MG63 (cell line): ENCODE measurements at regions not wholly inside any gene's neighbourhood (a gene's known extent, or its start where the extent isn't known, plus 50 kb on each side); places are given as distances from the start of the nearest gene placed in this dataset.

Experiments used
- DNase-seq: peaks from one replicate; pipeline ENCODE4 v3.0.0-alpha.2; 2020
- H3K27me3 ChIP-seq: fragments of 250-450 bp; sonication (Bioruptor Pico); 2 replicates; pipeline ENCODE4 v1.5.1; 2020; ENCODE audit warnings: mild to moderate bottlenecking, moderate library complexity
- H3K36me3 ChIP-seq: fragments of 250-450 bp; sonication (Bioruptor Pico); 2 replicates; pipeline ENCODE4 v1.5.1; 2020; ENCODE audit warnings: mild to moderate bottlenecking, moderate library complexity
- H3K4me3 ChIP-seq: fragments of 250-450 bp; sonication (Bioruptor Pico); 2 replicates; pipeline ENCODE4 v1.5.1; 2020; ENCODE audit warnings: mild to moderate bottlenecking, moderate library complexity
- H3K9me3 ChIP-seq: fragments of 250-450 bp; sonication (Bioruptor Pico); 2 replicates; pipeline ENCODE4 v1.5.1; 2020; ENCODE audit warnings: mild to moderate bottlenecking, moderate library complexity

DNA sequence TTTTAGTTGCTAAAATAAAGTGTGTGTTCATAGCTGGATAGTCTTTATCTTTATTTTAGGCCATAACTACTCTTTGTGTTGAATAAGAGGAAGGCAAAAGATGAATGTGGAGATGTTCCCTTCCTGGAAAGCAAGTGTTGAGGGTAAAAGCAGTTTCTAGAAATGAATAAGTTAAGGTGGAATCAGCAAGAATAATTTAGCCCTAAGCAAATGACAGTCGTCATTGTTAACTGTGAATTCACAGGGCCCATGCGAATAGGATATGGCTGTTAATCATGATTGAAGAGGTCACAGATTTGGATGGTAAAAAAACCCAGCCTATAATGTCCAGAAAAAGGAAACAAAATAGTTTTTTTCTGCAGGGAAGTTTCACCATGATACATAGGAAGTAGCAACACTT is 167.8 kb upstream of the PPP3CA start:
- Histone ChIP-seq H3K36me3 (no peaks in the 10 kb centered on the region), H3K4me3 (no peak overlapping the region), H3K27me3 (no peaks in the 10 kb centered on the region), H3K9me3 (no peaks in the 10 kb centered on the region)
- DNase-seq, result no peak

DNA sequence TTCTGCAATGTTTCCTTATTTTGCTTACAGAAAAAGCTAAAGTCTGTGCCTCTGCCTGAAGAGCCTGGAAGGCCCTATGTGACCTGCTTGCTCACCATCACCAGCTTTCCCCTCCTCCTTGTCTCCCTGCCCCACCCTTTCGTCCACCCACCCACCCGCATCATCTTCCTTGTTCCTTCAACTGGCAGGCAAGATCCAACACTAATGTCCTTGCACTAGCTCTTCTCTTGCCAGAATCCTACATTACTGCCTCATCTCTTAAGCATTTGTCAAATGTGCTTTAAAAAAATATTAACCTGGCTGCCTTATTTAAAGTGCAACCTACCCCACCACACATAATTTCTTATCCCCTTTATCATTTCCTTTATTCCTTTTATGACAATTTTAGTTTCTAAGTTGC is 165.1 kb upstream of the PPP3CA start:
- Histone ChIP-seq H3K36me3 (no peaks in the 10 kb centered on the region), H3K4me3 (no peak overlapping the region), H3K9me3 (no peaks in the 10 kb centered on the region), H3K27me3 (no peaks in the 10 kb centered on the region)
- no peak for DNase-seq

DNA sequence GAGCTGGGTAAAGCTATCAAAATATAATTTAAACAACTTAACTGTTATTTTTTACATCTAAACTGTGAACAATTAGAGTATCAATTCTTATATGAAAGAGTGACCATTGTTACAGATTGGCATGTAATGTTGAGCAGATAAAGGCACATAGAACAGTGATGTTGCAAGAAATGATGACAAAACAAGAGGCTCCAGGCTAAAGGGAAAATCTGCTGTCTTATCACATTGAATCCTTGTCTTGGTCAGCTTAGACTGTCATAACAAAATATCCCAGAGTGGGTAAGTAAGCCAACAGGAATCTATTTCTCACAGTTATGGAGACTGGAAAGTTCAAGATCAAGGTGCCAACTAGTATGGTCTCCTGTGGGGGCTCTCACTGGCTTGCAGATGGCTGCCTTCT is 154.1 kb upstream of the PPP3CA start:
- Histone ChIP-seq H3K36me3 (no peaks in the 10 kb centered on the region), H3K27me3 (no peaks in the 10 kb centered on the region), H3K4me3 (no peak overlapping the region), H3K9me3 (no peaks in the 10 kb centered on the region)
- DNase-seq, result no peak

- Histone ChIP-seq H3K27me3 (no peaks in the 10 kb centered on the region), H3K36me3 (no peaks in the 10 kb centered on the region), H3K4me3 (no peak overlapping the region), H3K9me3 (no peaks in the 10 kb centered on the region)
- no peak for DNase-seq
Observed at GRCh38 chr4:101500742-101501141, 153.4 kb upstream of the PPP3CA start.

- Histone ChIP-seq H3K9me3 (no peaks in the 10 kb centered on the region), H3K27me3 (no peaks in the 10 kb centered on the region), H3K4me3 (no peak overlapping the region), H3K36me3 (no peaks in the 10 kb centered on the region)
- no peak for DNase-seq
Observed at GRCh38 chr4:101475246-101475645, 127.9 kb upstream of the PPP3CA start.

DNA sequence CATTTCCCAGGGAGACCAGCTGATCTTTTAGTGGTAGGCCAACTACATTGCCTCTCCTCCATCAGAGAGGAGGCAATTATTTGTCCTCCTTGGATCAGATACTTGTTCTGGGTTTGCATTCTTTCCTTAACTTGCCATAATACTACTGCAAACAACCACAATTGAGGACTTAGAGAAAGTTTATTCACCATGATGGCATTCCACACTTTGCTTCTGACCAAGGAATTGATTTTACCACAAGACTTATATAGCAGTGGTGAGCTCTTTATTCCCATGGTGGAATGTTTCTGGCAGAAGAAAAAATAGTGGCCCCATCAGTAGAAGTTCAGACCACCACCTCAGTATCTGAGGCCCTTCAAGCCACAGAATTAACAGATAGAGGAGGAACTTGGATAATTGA is 123.9 kb upstream of the PPP3CA start:
- H3K9me3 ChIP-seq, result no peaks in the 10 kb centered on the region
- H3K4me3 ChIP-seq, result no peak overlapping the region
- no peaks in the 10 kb centered on the region for H3K36me3 ChIP-seq
- H3K27me3 ChIP-seq, result no peaks in the 10 kb centered on the region
- DNase-seq, result no peak

DNA sequence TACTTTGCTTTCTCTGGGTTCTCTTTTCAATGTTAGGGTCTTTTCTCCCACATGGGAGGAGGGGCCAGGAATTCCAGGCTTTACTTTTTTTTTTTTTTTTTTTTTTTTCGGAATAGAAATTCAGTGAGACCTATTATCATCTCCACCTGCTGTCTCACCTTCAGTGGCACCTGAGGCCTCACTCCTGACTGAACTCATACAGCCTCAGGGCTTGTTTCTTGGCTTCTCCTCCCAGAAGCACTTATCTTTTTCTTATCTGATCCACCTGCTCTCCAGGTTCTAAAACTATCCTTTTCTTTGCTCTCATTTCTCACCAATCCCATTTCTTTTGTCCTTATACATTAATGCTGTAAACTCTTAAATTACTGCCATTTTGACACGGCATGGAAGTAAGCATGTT is 117.3 kb upstream of the PPP3CA start:
- Histone ChIP-seq H3K36me3 (no peaks in the 10 kb centered on the region), H3K9me3 (no peaks in the 10 kb centered on the region), H3K27me3 (no peaks in the 10 kb centered on the region), H3K4me3 (no peak overlapping the region)
- DNase-seq, result no peak

GRCh38 chr4:101458914-101459313 is 111.6 kb upstream of the PPP3CA start:
- DNase-seq, result no peak
- Histone ChIP-seq H3K27me3 (no peaks in the 10 kb centered on the region), H3K9me3 (no peaks in the 10 kb centered on the region), H3K4me3 (no peak overlapping the region), H3K36me3 (no peaks in the 10 kb centered on the region)

DNA sequence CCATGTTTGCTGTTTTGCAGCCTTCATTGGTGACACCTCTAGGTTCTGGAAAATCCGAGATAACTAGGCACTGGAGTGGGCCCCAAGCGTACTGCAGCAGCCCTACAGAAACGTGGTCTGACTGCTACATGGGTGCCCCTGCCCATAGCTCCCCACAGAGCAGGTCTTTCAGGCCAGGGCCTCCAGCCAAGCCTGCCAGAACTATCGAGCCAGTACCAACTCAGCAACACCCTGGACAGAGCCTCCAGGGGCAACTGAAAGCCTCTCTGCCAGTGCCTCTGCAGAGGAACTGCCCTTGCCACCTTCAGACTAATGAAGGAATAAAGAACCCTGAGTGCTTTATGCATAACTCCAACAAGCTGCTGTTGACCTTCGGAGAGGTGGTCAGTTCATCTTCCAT is 111.1 kb upstream of the PPP3CA start:
- Histone ChIP-seq H3K27me3 (no peaks in the 10 kb centered on the region), H3K36me3 (no peaks in the 10 kb centered on the region), H3K9me3 (no peaks in the 10 kb centered on the region), H3K4me3 (no peak overlapping the region)
- DNase-seq, result no peak

- Histone ChIP-seq H3K36me3 (no peaks in the 10 kb centered on the region), H3K9me3 (no peaks in the 10 kb centered on the region), H3K27me3 (no peaks in the 10 kb centered on the region), H3K4me3 (no peak overlapping the region)
- no peak for DNase-seq
Observed at GRCh38 chr4:101451086-101451485, 103.8 kb upstream of the PPP3CA start.

- Histone ChIP-seq H3K4me3 (no peak overlapping the region), H3K9me3 (no peaks in the 10 kb centered on the region), H3K36me3 (no peaks in the 10 kb centered on the region), H3K27me3 (no peaks in the 10 kb centered on the region)
- DNase-seq, result no peak
Observed at GRCh38 chr4:101441446-101441845, 94.1 kb upstream of the PPP3CA start.

GRCh38 chr4:101439926-101440325 is 92.6 kb upstream of the PPP3CA start:
- no peaks in the 10 kb centered on the region for H3K27me3 ChIP-seq
- H3K36me3 ChIP-seq, result no peaks in the 10 kb centered on the region
- H3K9me3 ChIP-seq, result no peaks in the 10 kb centered on the region
- DNase-seq, result no peak
- no peak overlapping the region for H3K4me3 ChIP-seq

- DNase-seq, result no peak
- H3K4me3 ChIP-seq, result no peak overlapping the region
- no peaks in the 10 kb centered on the region for H3K27me3 ChIP-seq
Observed at GRCh38 chr4:101421386-101421785, 74.1 kb upstream of the PPP3CA start.

DNA sequence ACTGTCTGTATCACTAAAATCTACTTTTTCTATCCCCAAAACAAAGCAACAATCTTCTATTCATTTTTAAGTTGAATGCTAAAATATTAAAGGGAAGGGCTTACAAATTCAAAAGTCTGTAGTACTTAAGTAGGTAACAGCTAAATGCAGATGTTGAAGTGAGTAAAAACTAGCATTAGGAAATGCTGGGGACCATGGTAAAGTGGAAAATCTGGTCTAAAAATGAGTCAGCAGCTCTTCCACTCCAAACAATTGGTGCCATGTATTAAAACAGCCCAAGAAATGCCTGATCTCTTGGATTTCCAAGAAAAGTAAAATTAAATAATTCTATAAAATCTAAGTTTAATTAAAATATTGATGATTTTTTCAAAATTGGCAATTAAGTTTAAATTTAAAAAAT is 73.3 kb upstream of the PPP3CA start:
- no peak overlapping the region for H3K4me3 ChIP-seq
- no peaks in the 10 kb centered on the region for H3K27me3 ChIP-seq
- H3K9me3 ChIP-seq, result no peaks in the 10 kb centered on the region
- no peak for DNase-seq
- no peaks in the 10 kb centered on the region for H3K36me3 ChIP-seq

More at GRCh38 chr4:101421386-101421785, 74.1 kb upstream of the PPP3CA start:
- Histone ChIP-seq H3K36me3 (no peaks in the 10 kb centered on the region), H3K9me3 (no peaks in the 10 kb centered on the region)

DNA sequence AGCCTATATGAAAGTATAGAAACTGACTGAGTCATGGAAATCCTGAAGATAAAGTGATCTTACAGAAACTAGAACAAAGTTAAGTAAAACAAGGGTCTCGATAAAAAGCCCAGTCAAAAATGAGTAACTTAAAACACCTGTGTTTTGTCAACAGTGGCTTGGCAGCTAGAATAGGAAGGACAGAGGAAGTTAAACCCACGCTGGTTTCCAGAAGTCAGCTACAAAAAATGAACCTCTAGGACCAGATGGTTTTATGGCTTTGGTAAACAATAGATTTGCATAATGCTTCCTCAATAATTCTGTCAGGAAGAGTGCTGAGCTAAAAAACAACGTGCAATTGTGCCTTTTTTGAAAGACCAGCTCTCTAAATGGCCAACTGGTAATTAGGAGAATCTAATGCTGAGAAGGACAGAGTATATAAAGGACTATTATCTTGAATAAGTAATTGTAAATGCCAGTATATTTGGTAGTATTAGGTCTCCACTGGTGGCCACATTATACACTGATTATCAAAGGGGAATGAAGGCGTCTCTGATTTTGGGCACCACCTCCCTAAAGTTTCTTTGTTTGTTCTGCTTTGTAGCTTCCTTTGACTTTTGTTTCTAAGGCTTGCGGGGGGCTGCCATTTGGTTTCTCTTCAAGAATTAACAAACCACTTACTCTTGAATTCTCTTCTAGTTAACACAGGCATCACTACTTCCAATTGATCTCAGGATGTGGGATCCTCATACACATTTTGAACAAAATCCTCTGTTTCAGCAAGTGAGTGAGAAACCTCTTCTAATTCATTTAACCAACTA is 72.2 kb upstream of the PPP3CA start:
- Histone ChIP-seq H3K27me3 (no peaks in the 10 kb centered on the region), H3K9me3 (no peaks in the 10 kb centered on the region), H3K36me3 (no peaks in the 10 kb centered on the region), H3K4me3 (no peak overlapping the region)
- DNase-seq, result no peak

DNA sequence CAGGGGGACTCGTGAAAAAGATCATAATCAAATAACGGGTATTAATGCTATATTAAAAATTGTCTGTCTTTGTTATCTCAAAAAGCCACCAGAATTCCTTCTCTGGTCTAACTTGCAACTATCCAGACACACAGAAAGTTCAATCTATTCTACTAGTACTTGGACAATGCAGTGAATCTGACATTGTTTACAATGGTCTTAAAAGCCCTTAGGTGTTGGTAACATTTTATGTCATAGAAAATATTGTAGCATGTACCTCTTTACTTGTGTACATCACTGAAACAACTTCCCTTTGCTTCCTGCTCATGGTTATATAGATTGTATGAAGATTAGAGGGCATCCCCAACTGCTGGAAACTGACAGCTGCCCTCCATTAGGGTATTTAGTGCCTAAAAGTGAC is 71.1 kb upstream of the PPP3CA start:
- no peaks in the 10 kb centered on the region for H3K36me3 ChIP-seq
- H3K9me3 ChIP-seq, result no peaks in the 10 kb centered on the region
- DNase-seq, result no peak
- H3K4me3 ChIP-seq, result no peak overlapping the region
- no peaks in the 10 kb centered on the region for H3K27me3 ChIP-seq

GRCh38 chr4:101418055-101418454 is 70.7 kb upstream of the PPP3CA start:
- Histone ChIP-seq H3K27me3 (no peaks in the 10 kb centered on the region), H3K4me3 (no peak overlapping the region), H3K36me3 (no peaks in the 10 kb centered on the region), H3K9me3 (no peaks in the 10 kb centered on the region)
- DNase-seq, result no peak

DNA sequence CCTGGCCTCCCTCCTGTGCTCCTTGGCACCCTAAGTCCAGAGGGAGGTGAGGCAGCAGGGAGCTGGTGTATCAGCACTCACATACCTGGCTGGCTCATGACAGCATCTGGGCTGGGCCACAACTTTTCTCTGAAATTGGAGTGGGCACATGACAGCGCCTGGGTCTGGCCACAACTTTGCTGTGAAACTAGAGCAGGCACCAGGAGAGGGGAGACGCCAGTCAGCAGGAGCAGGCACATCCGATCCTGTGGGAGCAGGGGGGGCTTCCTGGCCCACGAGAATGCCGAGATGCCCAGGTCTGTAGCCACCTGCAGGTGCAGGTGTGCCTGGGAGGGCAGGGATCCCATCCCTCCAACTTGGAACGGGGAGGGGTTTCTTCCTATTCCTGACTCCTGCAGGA is 69.7 kb upstream of the PPP3CA start:
- DNase-seq, result no peak
- Histone ChIP-seq H3K27me3 (no peaks in the 10 kb centered on the region), H3K36me3 (no peaks in the 10 kb centered on the region), H3K4me3 (no peak overlapping the region), H3K9me3 (no peaks in the 10 kb centered on the region)

- Histone ChIP-seq H3K9me3 (no peaks in the 10 kb centered on the region), H3K4me3 (no peak overlapping the region), H3K27me3 (no peaks in the 10 kb centered on the region), H3K36me3 (no peaks in the 10 kb centered on the region)
- DNase-seq, result no peak
Observed at GRCh38 chr4:101415962-101416361, 68.6 kb upstream of the PPP3CA start.
